Tibial artery (tissue), 4 donors: ENCODE measurements at regions not wholly inside any gene's neighbourhood (a gene's known extent, or its start where the extent isn't known, plus 50 kb on each side); places are given as distances from the start of the nearest gene placed in this dataset.

ENCODE experiments used
- DNase-seq, 2 donors: peaks; one replicate each; pipeline ENCODE4 v3.0.0-alpha.2; 2019
- H3K27ac ChIP-seq, 2 donors: fragments of 200-600 bp; sonication (generic) in 1 of 2; 1 replicate in 1 of 2; 2 replicates in 1 of 2; pipeline ENCODE4 v1.5.1; 2018 to 2019; ENCODE audit warnings: mild to moderate bottlenecking in 1 of 2
- H3K27me3 ChIP-seq, 2 donors: fragments of 200-600 bp; sonication (generic) in 1 of 2; one replicate each; pipeline versions ENCODE4 v1.5.1 to v1.6.0; 2016 to 2019
- H3K36me3 ChIP-seq, 3 donors: fragments of 200-600 bp; sonication (generic) in 2 of 3; one replicate each; pipeline ENCODE4 v1.5.1; 2016 to 2019; ENCODE audit warnings: mild to moderate bottlenecking in 2 of 3
- H3K4me1 ChIP-seq, 4 donors: fragments of 200-600 bp; sonication (generic) in 2 of 4; 1 replicate in 3 of 4; 2 replicates in 1 of 4; pipeline ENCODE4 v1.5.1; 2016 to 2019
- H3K4me3 ChIP-seq, 2 donors: fragments of 200-600 bp; sonication (generic) in 1 of 2; 1 replicate in 1 of 2; 2 replicates in 1 of 2; pipeline ENCODE4 v1.5.1; 2018 to 2019; ENCODE audit warnings: mild to moderate bottlenecking in 2 of 2
- H3K9me3 ChIP-seq, 3 donors: fragments of 200-600 bp; sonication (generic) in 1 of 3; one replicate each; pipeline ENCODE4 v1.5.1; 2016 to 2019
- intact Hi-C: fragments of 100-400 bp; cut with DNase I; formaldehyde crosslinking; loops from one replicate; pipeline ENCODE4 v1.15.0; 2023; ENCODE audit warnings: low total_unique reads
- TF ChIP-seq, protein P1 (sequence below), 2 experiments: fragments of 200-600 bp in 1 of 2; fragments of 450-650 bp in 1 of 2; IDR thresholded peaks; one replicate each; pipeline ENCODE4 v1.5.1; 2017 to 2019; ENCODE audit warnings: antibody characterized with exemption in 2 of 2, mild to moderate bottlenecking in 1 of 2, moderate library complexity in 1 of 2

DNA sequence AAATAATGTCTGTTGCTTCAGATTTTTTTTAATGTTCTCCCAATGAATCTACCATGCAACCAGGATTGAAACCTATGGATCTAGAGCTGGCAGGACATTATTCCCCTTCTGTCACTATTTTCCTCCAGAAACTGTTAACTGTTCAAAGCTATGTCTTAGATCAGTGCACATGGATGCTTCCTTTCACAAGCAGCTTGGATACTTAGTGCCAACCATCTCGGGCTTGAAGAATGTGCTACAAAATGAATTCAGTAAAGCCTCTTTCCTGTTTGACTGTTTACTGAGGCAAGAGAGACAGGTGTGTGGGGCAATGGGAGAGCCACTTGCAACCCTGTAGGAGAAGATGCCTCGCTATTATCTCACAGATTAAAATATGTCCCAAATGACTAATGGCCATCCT, 774.8 kb downstream of the KCTD16 start:
- Histone ChIP-seq H3K27ac (no peak overlapping the region), H3K4me1 (no peaks in the 10 kb centered on the region), H3K9me3 (no peaks in the 10 kb centered on the region), H3K27me3 (no peaks in the 10 kb centered on the region), H3K36me3 (no peaks in the 10 kb centered on the region), H3K4me3 (no peak overlapping the region)
- intact Hi-C loops, result no loop called here
- no peak for DNase-seq
- TF ChIP-seq, protein P1, sequence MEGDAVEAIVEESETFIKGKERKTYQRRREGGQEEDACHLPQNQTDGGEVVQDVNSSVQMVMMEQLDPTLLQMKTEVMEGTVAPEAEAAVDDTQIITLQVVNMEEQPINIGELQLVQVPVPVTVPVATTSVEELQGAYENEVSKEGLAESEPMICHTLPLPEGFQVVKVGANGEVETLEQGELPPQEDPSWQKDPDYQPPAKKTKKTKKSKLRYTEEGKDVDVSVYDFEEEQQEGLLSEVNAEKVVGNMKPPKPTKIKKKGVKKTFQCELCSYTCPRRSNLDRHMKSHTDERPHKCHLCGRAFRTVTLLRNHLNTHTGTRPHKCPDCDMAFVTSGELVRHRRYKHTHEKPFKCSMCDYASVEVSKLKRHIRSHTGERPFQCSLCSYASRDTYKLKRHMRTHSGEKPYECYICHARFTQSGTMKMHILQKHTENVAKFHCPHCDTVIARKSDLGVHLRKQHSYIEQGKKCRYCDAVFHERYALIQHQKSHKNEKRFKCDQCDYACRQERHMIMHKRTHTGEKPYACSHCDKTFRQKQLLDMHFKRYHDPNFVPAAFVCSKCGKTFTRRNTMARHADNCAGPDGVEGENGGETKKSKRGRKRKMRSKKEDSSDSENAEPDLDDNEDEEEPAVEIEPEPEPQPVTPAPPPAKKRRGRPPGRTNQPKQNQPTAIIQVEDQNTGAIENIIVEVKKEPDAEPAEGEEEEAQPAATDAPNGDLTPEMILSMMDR (IDR thresholded peaks at IDR 0.05), result no peak

DNA sequence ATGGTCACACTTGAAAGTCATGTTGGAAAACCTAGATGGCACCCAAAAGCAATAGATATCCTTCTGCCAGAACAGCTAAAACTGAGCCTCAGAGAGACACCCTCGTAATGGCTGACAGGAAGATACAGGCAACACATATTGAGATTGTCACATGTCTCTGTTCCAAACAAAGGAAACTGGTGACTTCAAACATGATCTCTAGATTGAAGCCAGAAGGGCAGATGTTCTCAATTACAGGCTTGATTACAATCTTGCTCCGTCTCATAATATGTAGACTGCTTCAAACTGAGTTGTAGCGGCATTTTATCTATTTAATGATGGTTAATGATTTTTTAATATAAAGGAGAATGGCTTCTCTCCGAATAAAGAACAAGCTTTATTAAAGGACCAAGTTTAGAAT, 774.3 kb downstream of the KCTD16 start:
- TF ChIP-seq, protein P1 (IDR thresholded peaks at IDR 0.05), result no peak
- intact Hi-C loops, result no loop called here
- no peak overlapping the region for H3K27ac ChIP-seq
- H3K27me3 ChIP-seq, result no peaks in the 10 kb centered on the region
- H3K4me3 ChIP-seq, result no peak overlapping the region
- H3K36me3 ChIP-seq, result no peaks in the 10 kb centered on the region
- no peak for DNase-seq
- H3K9me3 ChIP-seq, result no peaks in the 10 kb centered on the region
- no peaks in the 10 kb centered on the region for H3K4me1 ChIP-seq

DNA sequence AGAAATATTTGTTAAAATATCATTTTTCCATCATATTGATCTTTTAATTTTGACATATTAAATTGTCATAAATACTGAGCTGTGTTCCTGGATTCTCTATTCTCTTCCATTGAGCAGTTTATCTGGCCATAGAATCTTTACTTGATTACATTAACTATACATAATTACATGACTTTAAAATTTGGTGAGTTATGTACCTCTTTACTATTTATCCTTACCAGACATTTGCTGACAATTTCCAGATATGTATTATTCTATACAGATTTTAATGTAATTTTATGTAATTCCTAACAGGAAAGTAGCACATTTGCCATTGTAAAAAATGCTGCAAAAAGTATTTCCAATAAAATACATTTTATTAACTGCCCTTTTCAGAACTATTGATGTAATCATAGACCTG, 770.3 kb downstream of the KCTD16 start:
- no peak overlapping the region for H3K4me3 ChIP-seq
- H3K27ac ChIP-seq, result no peak overlapping the region
- H3K9me3 ChIP-seq, result no peaks in the 10 kb centered on the region
- TF ChIP-seq, protein P1 (IDR thresholded peaks at IDR 0.05), result no peak
- no peaks in the 10 kb centered on the region for H3K4me1 ChIP-seq
- H3K36me3 ChIP-seq, result no peaks in the 10 kb centered on the region
- DNase-seq, result no peak
- intact Hi-C loops, result no loop called here
- no peaks in the 10 kb centered on the region for H3K27me3 ChIP-seq

DNA sequence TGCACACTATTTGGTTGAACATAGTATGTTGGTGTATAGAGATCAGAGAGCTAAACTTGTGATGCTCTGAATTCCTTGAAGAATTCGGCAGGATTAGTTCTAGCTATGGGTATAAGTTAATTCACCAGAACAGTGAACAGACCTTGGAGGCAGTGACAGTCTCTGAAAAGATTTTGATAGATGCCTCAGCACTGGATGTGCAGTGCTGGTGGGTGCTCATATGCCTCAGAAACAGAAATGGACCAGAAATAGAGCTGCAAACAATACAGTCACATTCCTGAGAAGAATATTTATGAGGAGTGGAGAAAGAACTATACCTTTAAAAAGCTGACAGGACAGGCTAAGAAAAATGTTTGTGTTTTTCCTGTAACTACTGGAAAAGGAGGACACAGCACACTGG, 747.7 kb downstream of the KCTD16 start:
- H3K9me3 ChIP-seq, result no peaks in the 10 kb centered on the region
- H3K27ac ChIP-seq, result no peak overlapping the region
- H3K27me3 ChIP-seq, result no peaks in the 10 kb centered on the region
- no peaks in the 10 kb centered on the region for H3K4me1 ChIP-seq
- H3K36me3 ChIP-seq, result no peaks in the 10 kb centered on the region
- TF ChIP-seq, protein P1 (IDR thresholded peaks at IDR 0.05), result no peak
- intact Hi-C loops, result no loop called here
- no peak for DNase-seq
- no peak overlapping the region for H3K4me3 ChIP-seq

DNA sequence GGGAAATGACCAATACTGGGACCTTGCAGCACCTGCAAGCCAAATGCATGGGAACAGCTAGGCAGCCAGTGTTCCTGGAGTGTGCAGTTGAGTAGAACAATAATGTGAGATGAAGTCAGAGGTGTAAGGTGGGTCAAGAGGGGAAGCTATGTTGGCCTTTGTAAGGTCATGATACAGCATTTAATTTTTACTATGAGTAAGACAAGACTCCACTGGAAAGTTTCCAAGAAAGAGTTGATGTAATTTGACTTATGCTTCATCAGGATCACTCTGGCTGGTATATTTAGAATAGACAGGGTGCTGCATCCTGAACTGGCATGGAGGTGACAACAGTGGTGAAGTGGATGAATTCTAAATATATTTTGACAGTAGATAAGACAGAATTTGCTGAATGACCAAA, 744.8 kb downstream of the KCTD16 start:
- Histone ChIP-seq H3K4me3 (no peak overlapping the region), H3K36me3 (no peaks in the 10 kb centered on the region), H3K9me3 (no peaks in the 10 kb centered on the region), H3K27me3 (no peaks in the 10 kb centered on the region), H3K27ac (no peak overlapping the region), H3K4me1 (no peaks in the 10 kb centered on the region)
- intact Hi-C loops, result no loop called here
- TF ChIP-seq, protein P1 (IDR thresholded peaks at IDR 0.05), result no peak
- no peak for DNase-seq

DNA sequence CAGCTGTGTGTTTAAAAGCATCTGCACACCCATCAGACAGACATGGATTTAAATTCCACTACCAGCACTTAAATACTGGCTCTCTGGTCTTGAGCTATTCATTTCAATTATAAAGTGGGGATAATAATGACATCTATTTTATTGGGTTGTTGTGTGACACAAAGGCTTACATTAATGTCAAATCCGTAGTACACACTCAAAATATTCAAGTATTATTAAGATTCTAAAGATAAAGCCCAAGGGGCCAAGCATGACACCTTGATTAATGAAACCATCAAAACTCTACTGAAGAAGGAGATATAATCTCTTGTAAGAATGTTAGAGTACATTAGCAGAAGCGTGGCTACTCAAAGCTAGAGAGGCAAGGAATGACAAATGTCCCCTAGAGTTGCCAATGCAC, 743.0 kb downstream of the KCTD16 start:
- TF ChIP-seq, protein P1 (IDR thresholded peaks at IDR 0.05), result no peak
- Histone ChIP-seq H3K36me3 (no peaks in the 10 kb centered on the region), H3K9me3 (no peaks in the 10 kb centered on the region), H3K4me3 (no peak overlapping the region), H3K27me3 (no peaks in the 10 kb centered on the region), H3K4me1 (no peaks in the 10 kb centered on the region), H3K27ac (no peak overlapping the region)
- intact Hi-C loops, result no loop called here
- DNase-seq, result no peak
